Colonic mucosa (tissue), 4 donors: ENCODE measurements at regions not wholly inside any gene's neighbourhood (a gene's known extent, or its start where the extent isn't known, plus 50 kb on each side); places are given as distances from the start of the nearest gene placed in this dataset.

Source experiments
- DNase-seq: peaks from one replicate; pipeline ENCODE4 v3.0.0-alpha.2; 2020
- H3K27ac ChIP-seq: fragments of 200-600 bp; one replicate; pipeline ENCODE4 v1.8.0; 2021
- H3K27me3 ChIP-seq: fragments of 200-600 bp; one replicate; pipeline ENCODE4 v1.8.0; 2021
- H3K36me3 ChIP-seq: fragments of 200-600 bp; one replicate; pipeline ENCODE4 v1.8.0; 2021
- H3K4me1 ChIP-seq: fragments of 200-600 bp; one replicate; pipeline ENCODE4 v1.8.0; 2021; ENCODE audit warnings: mild to moderate bottlenecking
- H3K4me3 ChIP-seq: fragments of 200-600 bp; one replicate; pipeline ENCODE4 v1.8.0; 2021
- H3K9ac ChIP-seq, 2 donors: one replicate each; pipeline ENCODE4 v1.7.0; 2013; ENCODE audit warnings: control low read depth in 2 of 2, low read depth in 2 of 2, low read length in 2 of 2
- H3K9me3 ChIP-seq: fragments of 200-600 bp; one replicate; pipeline ENCODE4 v1.8.0; 2021
- intact Hi-C: fragments of 100-400 bp; cut with DNase I; formaldehyde crosslinking; loops from one replicate; pipeline ENCODE4 v1.14.1; 2022
- TF ChIP-seq, protein P1 (sequence below): fragments of 200-600 bp; IDR thresholded peaks from one replicate; pipeline ENCODE4 v1.8.0; 2022; ENCODE audit warnings: antibody characterized with exemption, mild to moderate bottlenecking
- donor health status: healthy.
- donor health status: DM: no; HTN: no; CAD: no.
- donor health status: DM: no; HTN: no; CAD: no.

DNA sequence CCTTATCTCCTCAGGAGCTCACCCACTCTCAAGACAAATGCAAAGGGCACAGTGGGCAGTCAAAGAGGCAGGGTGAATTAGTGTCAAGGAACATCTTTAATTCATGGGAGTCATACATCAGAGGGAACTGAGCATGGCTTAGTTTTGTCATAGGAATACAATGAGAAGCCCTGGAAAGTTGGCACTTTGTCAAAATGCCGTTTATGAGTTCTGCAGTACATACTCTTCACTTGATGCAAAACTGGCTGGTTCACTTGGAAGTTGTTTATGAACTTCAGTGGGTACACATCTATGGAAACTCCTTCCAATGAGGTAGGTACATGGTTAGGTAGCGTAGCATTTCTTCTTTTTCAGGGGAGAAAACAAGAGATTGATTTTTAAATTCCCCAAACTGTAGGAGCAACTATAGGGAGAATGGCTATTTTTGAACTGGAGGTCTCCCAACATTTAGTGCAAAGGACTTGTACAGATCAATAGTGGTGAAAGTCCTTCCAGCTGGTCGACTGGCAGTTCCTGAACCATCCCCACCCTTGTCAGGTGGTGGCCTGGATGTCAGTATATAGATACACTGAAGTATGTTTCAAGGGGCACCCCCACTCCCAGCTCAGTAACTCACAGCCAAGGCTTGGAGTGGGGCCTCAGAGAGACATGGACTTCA, 580.5 kb downstream of the REEP3 start:
- Histone ChIP-seq H3K27me3 (no peaks in the 10 kb centered on the region), H3K36me3 (no peaks in the 10 kb centered on the region), H3K9ac (no peak overlapping the region), H3K4me1 (no peaks in the 10 kb centered on the region), H3K27ac (no peak overlapping the region), H3K9me3 (no peaks in the 10 kb centered on the region), H3K4me3 (no peak overlapping the region)
- intact Hi-C loops = no loop called here
- no peak for DNase-seq
- TF ChIP-seq, protein P1, sequence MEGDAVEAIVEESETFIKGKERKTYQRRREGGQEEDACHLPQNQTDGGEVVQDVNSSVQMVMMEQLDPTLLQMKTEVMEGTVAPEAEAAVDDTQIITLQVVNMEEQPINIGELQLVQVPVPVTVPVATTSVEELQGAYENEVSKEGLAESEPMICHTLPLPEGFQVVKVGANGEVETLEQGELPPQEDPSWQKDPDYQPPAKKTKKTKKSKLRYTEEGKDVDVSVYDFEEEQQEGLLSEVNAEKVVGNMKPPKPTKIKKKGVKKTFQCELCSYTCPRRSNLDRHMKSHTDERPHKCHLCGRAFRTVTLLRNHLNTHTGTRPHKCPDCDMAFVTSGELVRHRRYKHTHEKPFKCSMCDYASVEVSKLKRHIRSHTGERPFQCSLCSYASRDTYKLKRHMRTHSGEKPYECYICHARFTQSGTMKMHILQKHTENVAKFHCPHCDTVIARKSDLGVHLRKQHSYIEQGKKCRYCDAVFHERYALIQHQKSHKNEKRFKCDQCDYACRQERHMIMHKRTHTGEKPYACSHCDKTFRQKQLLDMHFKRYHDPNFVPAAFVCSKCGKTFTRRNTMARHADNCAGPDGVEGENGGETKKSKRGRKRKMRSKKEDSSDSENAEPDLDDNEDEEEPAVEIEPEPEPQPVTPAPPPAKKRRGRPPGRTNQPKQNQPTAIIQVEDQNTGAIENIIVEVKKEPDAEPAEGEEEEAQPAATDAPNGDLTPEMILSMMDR = no peak

DNA sequence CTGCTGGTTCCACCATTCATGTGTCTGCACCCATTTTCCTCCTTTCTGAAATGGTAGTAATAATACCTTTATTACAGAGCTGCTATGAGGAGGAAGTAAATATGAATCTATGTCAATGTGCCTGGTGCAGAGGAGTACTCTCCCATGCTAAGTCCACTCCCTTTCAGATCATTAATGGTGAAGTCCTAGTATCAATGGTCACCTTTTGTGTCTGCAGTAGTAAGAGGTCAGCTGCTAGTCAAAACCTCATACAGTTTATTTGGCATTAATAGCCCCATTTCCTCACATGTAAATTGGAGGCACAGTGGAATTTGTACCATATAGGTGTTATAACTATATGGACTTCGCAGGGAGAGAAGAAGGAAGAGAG, 581.0 kb downstream of the REEP3 start:
- intact Hi-C loops = no loop called here
- TF ChIP-seq, protein P1 = no peak
- no peak overlapping the region for H3K27ac ChIP-seq

DNA sequence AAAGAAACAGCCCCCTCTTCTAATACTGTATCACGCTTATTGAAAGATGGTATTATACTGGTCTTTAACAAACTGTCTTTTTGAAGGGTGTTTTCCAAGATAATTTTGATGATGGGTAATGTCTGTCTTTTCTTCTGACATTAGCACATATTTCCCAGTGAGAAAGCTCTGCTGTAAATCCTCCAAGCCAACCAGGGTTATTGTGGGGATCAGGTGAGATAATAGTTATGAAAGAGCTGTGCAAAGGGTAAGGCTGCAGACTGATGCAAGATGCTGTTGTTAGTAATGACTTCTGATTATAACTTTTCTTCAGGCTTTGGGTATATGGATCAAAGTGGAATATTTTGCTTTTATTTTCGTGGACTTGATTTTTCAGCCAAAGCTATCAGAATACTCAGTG, 581.7 kb downstream of the REEP3 start:
- Histone ChIP-seq H3K36me3 (no peaks in the 10 kb centered on the region), H3K4me3 (no peak overlapping the region), H3K27ac (no peak overlapping the region), H3K4me1 (no peaks in the 10 kb centered on the region), H3K27me3 (no peaks in the 10 kb centered on the region), H3K9ac (no peak overlapping the region), H3K9me3 (no peaks in the 10 kb centered on the region)
- intact Hi-C loops = no loop called here
- no peak for DNase-seq
- TF ChIP-seq, protein P1 = no peak

More for the DNA sequence above, 581.0 kb downstream of the REEP3 start:
- Histone ChIP-seq H3K27me3 (no peaks in the 10 kb centered on the region), H3K36me3 (no peaks in the 10 kb centered on the region), H3K9me3 (no peaks in the 10 kb centered on the region), H3K4me1 (no peaks in the 10 kb centered on the region), H3K4me3 (no peak overlapping the region), H3K9ac (no peak overlapping the region)
- DNase-seq = no peak

DNA sequence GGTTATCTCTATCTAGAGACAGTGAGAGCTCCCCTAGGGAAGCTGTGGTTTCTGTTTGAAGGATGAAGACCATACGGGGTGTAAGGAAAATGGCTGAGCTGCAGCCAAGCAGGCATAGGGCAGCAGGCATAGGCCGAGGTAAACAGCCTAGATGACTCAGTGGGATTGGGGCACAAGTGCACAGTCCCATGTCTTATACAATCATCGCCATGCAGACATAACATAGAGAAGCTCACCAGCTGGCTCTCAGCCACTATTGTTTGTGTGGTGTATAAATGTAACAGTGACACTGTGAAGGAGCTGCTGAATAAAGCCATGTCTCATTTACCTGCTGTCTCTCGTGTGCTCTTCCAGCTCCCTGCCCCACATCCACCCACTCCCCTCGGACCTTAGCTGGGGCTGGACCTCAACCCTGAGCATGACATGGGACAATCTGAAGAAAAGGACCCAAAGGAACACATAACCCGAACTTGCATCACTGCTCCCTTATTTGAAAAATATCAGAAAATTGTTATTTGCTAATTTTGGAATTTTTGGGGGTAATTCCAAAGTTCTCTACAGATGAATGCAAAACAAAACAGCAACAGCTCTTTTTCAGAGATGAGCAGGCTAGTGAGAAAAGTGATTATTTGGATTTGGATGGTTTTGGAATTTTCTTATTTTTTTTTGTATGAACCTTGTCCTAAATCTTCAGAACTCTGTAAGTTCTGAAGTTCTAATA, 582.7 kb downstream of the REEP3 start:
- H3K36me3 ChIP-seq = no peaks in the 10 kb centered on the region
- H3K9ac ChIP-seq = no peak overlapping the region
- no peaks in the 10 kb centered on the region for H3K9me3 ChIP-seq
- no peaks in the 10 kb centered on the region for H3K4me1 ChIP-seq
- no peak overlapping the region for H3K27ac ChIP-seq
- intact Hi-C loops = no loop called here
- no peak for DNase-seq
- no peaks in the 10 kb centered on the region for H3K27me3 ChIP-seq
- H3K4me3 ChIP-seq = no peak overlapping the region
- TF ChIP-seq, protein P1 = no peak

DNA sequence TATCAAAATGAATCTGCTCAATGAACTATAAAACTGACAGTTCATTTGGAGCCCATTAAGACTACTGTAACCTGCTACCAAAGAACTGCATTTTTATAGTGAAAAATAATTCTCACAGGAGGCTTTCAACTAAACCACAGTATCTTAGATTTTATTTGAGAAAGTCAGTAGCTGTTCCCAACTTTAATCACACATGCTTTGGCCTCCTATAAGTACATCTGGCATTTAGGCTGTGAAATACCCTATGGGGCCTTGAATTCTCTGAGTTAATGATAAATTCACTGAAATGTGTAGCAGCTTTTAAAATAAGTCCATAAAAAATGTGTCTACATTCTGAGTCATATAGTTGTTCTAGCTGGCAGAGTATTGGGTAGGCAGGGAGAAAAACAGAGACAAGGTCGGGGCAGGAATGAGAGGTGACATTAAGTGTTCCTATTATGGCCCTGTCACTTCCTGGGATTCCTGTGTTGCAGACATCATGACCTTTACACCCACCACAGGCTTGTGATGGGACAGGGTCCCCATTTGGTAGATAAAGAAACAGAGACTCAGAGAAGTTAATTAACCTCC, 588.8 kb downstream of the REEP3 start:
- no peaks in the 10 kb centered on the region for H3K27me3 ChIP-seq
- H3K9me3 ChIP-seq = no peaks in the 10 kb centered on the region
- intact Hi-C loops = loop anchor here (10.0 kb wide), 1 partner anchor 265 kb away; no protein-coding TSS in a partner anchor
- no peak overlapping the region for H3K4me3 ChIP-seq
- no peak overlapping the region for H3K9ac ChIP-seq
- H3K36me3 ChIP-seq = no peaks in the 10 kb centered on the region
- TF ChIP-seq, protein P1 = no peak
- H3K27ac ChIP-seq = no peak overlapping the region
- no peaks in the 10 kb centered on the region for H3K4me1 ChIP-seq
- DNase-seq = no peak
